GM23248 (cell line): ENCODE measurements at regions not wholly inside any gene's neighbourhood (a gene's known extent, or its start where the extent isn't known, plus 50 kb on each side); places are given as distances from the start of the nearest gene placed in this dataset.
"Not testable (repeated sequence)": the region's sequence is repeated elsewhere in the genome, so short reads cannot be mapped to it uniquely, and the experiment has no call there.

Source experiments
- DNase-seq: peaks from one replicate; pipeline ENCODE4 v3.0.0-alpha.2; 2015
- H2AFZ ChIP-seq: fragments of 200-600 bp; sonication (generic); 2 replicates; pipeline ENCODE4 v1.6.1; 2016; ENCODE audit warnings: antibody characterized with exemption
- H3F3A ChIP-seq: fragments of 200-600 bp; sonication (generic); 2 replicates; pipeline ENCODE4 v1.6.1; 2016; ENCODE audit warnings: mild to moderate bottlenecking, antibody characterized with exemption, mixed run types; ENCODE audit not compliant: insufficient read depth
- H3K27ac ChIP-seq: fragments of 200-600 bp; sonication (generic); 2 replicates; pipeline ENCODE4 v1.5.1; 2016; ENCODE audit warnings: mild to moderate bottlenecking
- H3K27me3 ChIP-seq: fragments of 200-600 bp; sonication (generic); replicated peaks from 2 replicates; pipeline ENCODE4 v1.6.1; 2016; ENCODE audit warnings: mild to moderate bottlenecking; ENCODE audit not compliant: insufficient read depth
- H3K36me3 ChIP-seq: fragments of 200-600 bp; sonication (generic); 2 replicates; pipeline ENCODE4 v1.6.1; 2016; ENCODE audit warnings: low read depth, mild to moderate bottlenecking
- H3K4me1 ChIP-seq: fragments of 200-600 bp; sonication (generic); 2 replicates; pipeline ENCODE4 v1.6.1; 2016; ENCODE audit warnings: mild to moderate bottlenecking; ENCODE audit not compliant: insufficient read depth
- H3K4me2 ChIP-seq: fragments of 200-600 bp; sonication (generic); one replicate; pipeline ENCODE4 v1.6.1; 2016; ENCODE audit warnings: mild to moderate bottlenecking; ENCODE audit not compliant: unreplicated experiment
- H3K4me3 ChIP-seq: fragments of 200-600 bp; sonication (generic); 2 replicates; pipeline ENCODE4 v1.5.1; 2016; ENCODE audit warnings: mild to moderate bottlenecking
- H3K79me2 ChIP-seq: fragments of 200-600 bp; sonication (generic); 2 replicates; pipeline ENCODE4 v1.6.1; 2016; ENCODE audit warnings: mild to moderate bottlenecking; ENCODE audit not compliant: insufficient read depth
- H3K9ac ChIP-seq: fragments of 200-600 bp; sonication (generic); 2 replicates; pipeline ENCODE4 v1.6.1; 2016; ENCODE audit warnings: mild to moderate bottlenecking
- H3K9me2 ChIP-seq: fragments of 200-600 bp; sonication (generic); 2 replicates; pipeline ENCODE4 v1.6.1; 2016; ENCODE audit warnings: mixed run types, mild to moderate bottlenecking, moderate library complexity; ENCODE audit not compliant: insufficient read depth
- H3K9me3 ChIP-seq: fragments of 200-600 bp; sonication (generic); one replicate; pipeline ENCODE4 v1.6.1; 2017; ENCODE audit warnings: low read depth
- H4K20me1 ChIP-seq: fragments of 200-600 bp; sonication (generic); 2 replicates; pipeline ENCODE4 v1.6.0; 2016; ENCODE audit not compliant: insufficient read depth
- EZH2 ChIP-seq: fragments of 200-600 bp; sonication (generic); IDR thresholded peaks from 2 replicates; pipeline ENCODE4 v1.6.1; 2018; ENCODE audit warnings: antibody characterized with exemption, mild to moderate bottlenecking; ENCODE audit not compliant: insufficient read depth, poor library complexity, severe bottlenecking
- EZH2phosphoT487 ChIP-seq: fragments of 200-600 bp; sonication (generic); IDR thresholded peaks from 2 replicates; pipeline ENCODE4 v1.6.1; 2018; ENCODE audit warnings: antibody characterized with exemption, moderate library complexity, mild to moderate bottlenecking, low read depth; ENCODE audit not compliant: insufficient read depth
- WGBS, 2 experiments: methylation state at CpG; one replicate each; pipeline ENCODE4 v1.1.6; 2015 to 2017; ENCODE audit warnings: low lambda C conversion rate in 2 of 2, low coverage in 1 of 2; ENCODE audit errors: missing lambda C conversion rate in 2 of 2; 5-methylcytosine and 5-hydroxymethylcytosine counted together
- in situ Hi-C: fragments of 300-500 bp; cut with MboI; formaldehyde crosslinking; loops from 2 replicates; pipeline ENCODE4 v1.15.0; 2020

GRCh38 chrX:42366181-42366580 is 411.8 kb downstream of the PPP1R2C start:
- H3K36me3 ChIP-seq = no peaks in the 10 kb centered on the region
- H3K9ac ChIP-seq = no peak overlapping the region
- no peaks in the 10 kb centered on the region for H3K9me2 ChIP-seq
- no peaks in the 10 kb centered on the region for H3K4me1 ChIP-seq
- in situ Hi-C loops = no loop called here
- H2AFZ ChIP-seq = no peak overlapping the region
- 75 to 79% methylated on average over 1 to 2 of the region's 2 CpGs for WGBS, 2 experiments
- no peaks in the 10 kb centered on the region for H3K9me3 ChIP-seq
- no peaks in the 10 kb centered on the region for H3K27me3 ChIP-seq
- H3K4me3 ChIP-seq = no peak overlapping the region
- DNase-seq = no peak
- no peaks in the 10 kb centered on the region for H3K79me2 ChIP-seq
- TF ChIP-seq EZH2phosphoT487 (no peak), EZH2 (no peak)
- H3F3A ChIP-seq = no peaks in the 10 kb centered on the region
- no peak overlapping the region for H3K4me2 ChIP-seq
- H3K27ac ChIP-seq = no peak overlapping the region
- no peaks in the 10 kb centered on the region for H4K20me1 ChIP-seq

GRCh38 chrX:42362219-42362618 is 415.7 kb downstream of the PPP1R2C start:
- H3F3A ChIP-seq = no peaks in the 10 kb centered on the region
- no peaks in the 10 kb centered on the region for H3K79me2 ChIP-seq
- no peaks in the 10 kb centered on the region for H4K20me1 ChIP-seq
- in situ Hi-C loops = no loop called here
- no peak for DNase-seq
- H2AFZ ChIP-seq = no peak overlapping the region
- 31 to 75% methylated on average over 1 of the region's 1 CpG for WGBS, 2 experiments
- no peak overlapping the region for H3K27ac ChIP-seq
- H3K4me2 ChIP-seq = no peak overlapping the region
- H3K27me3 ChIP-seq = no peaks in the 10 kb centered on the region
- no peaks in the 10 kb centered on the region for H3K36me3 ChIP-seq
- H3K4me3 ChIP-seq = no peak overlapping the region
- no peak for TF ChIP-seq EZH2
- TF ChIP-seq EZH2phosphoT487 = no peak
- H3K9ac ChIP-seq = no peak overlapping the region
- no peaks in the 10 kb centered on the region for H3K9me3 ChIP-seq
- no peaks in the 10 kb centered on the region for H3K4me1 ChIP-seq
- no peaks in the 10 kb centered on the region for H3K9me2 ChIP-seq

GRCh38 chrX:42342981-42343380 is 419.6 kb upstream of the CASK start:
- H3F3A ChIP-seq, H3K27ac ChIP-seq, H3K9me2 ChIP-seq, H3K9me3 ChIP-seq, DNase-seq, H3K4me3 ChIP-seq, H2AFZ ChIP-seq, in situ Hi-C loops, H3K9ac ChIP-seq, H3K79me2 ChIP-seq, H3K27me3 ChIP-seq, H3K36me3 ChIP-seq, H3K4me2 ChIP-seq, H3K4me1 ChIP-seq, H4K20me1 ChIP-seq: not testable (repeated sequence)
- WGBS, 2 experiments = 19 to 53% methylated on average over 3 of the region's 3 CpGs
